ENCODE measurements at regions not wholly inside any gene's neighbourhood (a gene's known extent, or its start where the extent isn't known, plus 50 kb on each side); places are given as distances from the start of the nearest gene placed in this dataset.

- no peak for TF ChIP-seq CTCF (IDR thresholded peaks at IDR 0.05)
- no peak for TF ChIP-seq POLR2AphosphoS5 (IDR thresholded peaks at IDR 0.05; ENCODE audit: low read depth, low read length)
- TF ChIP-seq SIN3A (IDR thresholded peaks at IDR 0.05; ENCODE audit: borderline replicate concordance, insufficient read depth, low read depth, low read length), result no peak
- TF ChIP-seq, protein P1, sequence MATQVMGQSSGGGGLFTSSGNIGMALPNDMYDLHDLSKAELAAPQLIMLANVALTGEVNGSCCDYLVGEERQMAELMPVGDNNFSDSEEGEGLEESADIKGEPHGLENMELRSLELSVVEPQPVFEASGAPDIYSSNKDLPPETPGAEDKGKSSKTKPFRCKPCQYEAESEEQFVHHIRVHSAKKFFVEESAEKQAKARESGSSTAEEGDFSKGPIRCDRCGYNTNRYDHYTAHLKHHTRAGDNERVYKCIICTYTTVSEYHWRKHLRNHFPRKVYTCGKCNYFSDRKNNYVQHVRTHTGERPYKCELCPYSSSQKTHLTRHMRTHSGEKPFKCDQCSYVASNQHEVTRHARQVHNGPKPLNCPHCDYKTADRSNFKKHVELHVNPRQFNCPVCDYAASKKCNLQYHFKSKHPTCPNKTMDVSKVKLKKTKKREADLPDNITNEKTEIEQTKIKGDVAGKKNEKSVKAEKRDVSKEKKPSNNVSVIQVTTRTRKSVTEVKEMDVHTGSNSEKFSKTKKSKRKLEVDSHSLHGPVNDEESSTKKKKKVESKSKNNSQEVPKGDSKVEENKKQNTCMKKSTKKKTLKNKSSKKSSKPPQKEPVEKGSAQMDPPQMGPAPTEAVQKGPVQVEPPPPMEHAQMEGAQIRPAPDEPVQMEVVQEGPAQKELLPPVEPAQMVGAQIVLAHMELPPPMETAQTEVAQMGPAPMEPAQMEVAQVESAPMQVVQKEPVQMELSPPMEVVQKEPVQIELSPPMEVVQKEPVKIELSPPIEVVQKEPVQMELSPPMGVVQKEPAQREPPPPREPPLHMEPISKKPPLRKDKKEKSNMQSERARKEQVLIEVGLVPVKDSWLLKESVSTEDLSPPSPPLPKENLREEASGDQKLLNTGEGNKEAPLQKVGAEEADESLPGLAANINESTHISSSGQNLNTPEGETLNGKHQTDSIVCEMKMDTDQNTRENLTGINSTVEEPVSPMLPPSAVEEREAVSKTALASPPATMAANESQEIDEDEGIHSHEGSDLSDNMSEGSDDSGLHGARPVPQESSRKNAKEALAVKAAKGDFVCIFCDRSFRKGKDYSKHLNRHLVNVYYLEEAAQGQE (IDR thresholded peaks at IDR 0.05; ENCODE audit: insufficient read depth in 1 of 2, low read depth in 2 of 2, low read length in 1 of 2), result no peak
- no peak for TF ChIP-seq TCF7L2 (IDR thresholded peaks at IDR 0.05; ENCODE audit: low read depth, low read length)
These were observed 2074.2 kb upstream of the C9orf72 start for GRCh38 chr9:29647451-29647850.
